ENCODE measurements at regions not wholly inside any gene's neighbourhood (a gene's known extent, or its start where the extent isn't known, plus 50 kb on each side); places are given as distances from the start of the nearest gene placed in this dataset.

- TF ChIP-seq RBBP5 (IDR thresholded peaks at IDR 0.05; ENCODE audit: borderline replicate concordance, low read depth, low read length) (peak; percentile 71; the same call in 1 of the 2 replicates), RXRA (IDR thresholded peaks at IDR 0.05; ENCODE audit: insufficient read depth, low read depth, low read length) (no peak), CREB1 (IDR thresholded peaks at IDR 0.05) (no peak), BCL11A (IDR thresholded peaks at IDR 0.05; ENCODE audit: low read depth in 2 of 2, low read length in 2 of 2) (no peak), POLR2A (IDR thresholded peaks at IDR 0.05; ENCODE audit: control extremely low read depth in 1 of 2, low read depth in 2 of 2, low read length in 2 of 2) (no peak), TEAD4 (IDR thresholded peaks at IDR 0.05; ENCODE audit: low read depth, low read length) (peak; percentile 97), TAF1 (IDR thresholded peaks at IDR 0.05; ENCODE audit: low read depth, low read length) (no peak), GABPA (IDR thresholded peaks at IDR 0.05; ENCODE audit: borderline replicate concordance, insufficient read depth, low read length) (no peak), TBP (IDR thresholded peaks at IDR 0.05; ENCODE audit: low read depth, low read length) (0 out of 2 replicates have a peak, but pooled peaks have one; percentile 13), KDM4A (IDR thresholded peaks at IDR 0.05; ENCODE audit: low read depth, low read length, severe bottlenecking) (no peak), USF2 (IDR thresholded peaks at IDR 0.05; ENCODE audit: low read length) (no peak), FOSL1 (IDR thresholded peaks at IDR 0.05; ENCODE audit: insufficient read depth, low read depth, low read length) (no peak), HDAC2 (IDR thresholded peaks at IDR 0.05; ENCODE audit: borderline replicate concordance in 1 of 2, low read depth in 2 of 2, low read length in 2 of 2) (no peak)
Observed at GRCh38 chr7:93043385-93043985, 74.3 kb downstream of the SAMD9 start (continued).
